HL-60 (cell line): ENCODE measurements at regions not wholly inside any gene's neighbourhood (a gene's known extent, or its start where the extent isn't known, plus 50 kb on each side); places are given as distances from the start of the nearest gene placed in this dataset.

ENCODE experiments used
- DNase-seq, 2 experiments: peaks; one replicate each; pipeline ENCODE4 v3.0.0-alpha.2; 2010 to 2020; ENCODE audit warnings: low read depth in 1 of 2, low spot score in 1 of 2
- H3K27ac ChIP-seq: fragments of 250-450 bp; sonication (Bioruptor Pico); replicated peaks from 2 replicates; pipeline ENCODE4 v1.5.1; 2020; ENCODE audit warnings: mild to moderate bottlenecking, moderate library complexity
- H3K27me3 ChIP-seq: fragments of 250-450 bp; sonication (Bioruptor Pico); 2 replicates; pipeline ENCODE4 v1.5.1; 2021; ENCODE audit warnings: mild to moderate bottlenecking, moderate library complexity; ENCODE audit not compliant: insufficient read depth, poor library complexity, severe bottlenecking
- H3K4me3 ChIP-seq: replicated peaks from 2 replicates; pipeline ENCODE4 v1.5.1; 2011; ENCODE audit warnings: mild to moderate bottlenecking, control low read depth, low read length; ENCODE audit not compliant: insufficient read depth
- CTCF ChIP-seq: IDR thresholded peaks from one replicate; pipeline ENCODE4 v1.5.1; 2011; ENCODE audit warnings: low read length, control low read depth, inconsistent platforms; ENCODE audit not compliant: insufficient read depth
- GABPA ChIP-seq: IDR thresholded peaks from 2 replicates; pipeline ENCODE4 v1.6.1; 2012; ENCODE audit warnings: low read depth
- POLR2AphosphoS5 ChIP-seq: IDR thresholded peaks from 2 replicates; pipeline ENCODE4 v1.6.1; 2012; ENCODE audit warnings: low read depth
- SPI1 ChIP-seq: IDR thresholded peaks from 2 replicates; pipeline ENCODE4 v1.6.1; 2012; ENCODE audit warnings: low read depth, mild to moderate bottlenecking, borderline replicate concordance
- TF ChIP-seq, protein P1 (sequence below): IDR thresholded peaks from 2 replicates; pipeline ENCODE4 v1.6.1; 2012; ENCODE audit warnings: low read depth; ENCODE audit not compliant: insufficient replicate concordance

GRCh38 chr1:219031809-219032208 is 141.9 kb upstream of the LYPLAL1 start:
- TF ChIP-seq CTCF (no peak), GABPA (no peak), POLR2AphosphoS5 (no peak), SPI1 (no peak)
- TF ChIP-seq, protein P1, sequence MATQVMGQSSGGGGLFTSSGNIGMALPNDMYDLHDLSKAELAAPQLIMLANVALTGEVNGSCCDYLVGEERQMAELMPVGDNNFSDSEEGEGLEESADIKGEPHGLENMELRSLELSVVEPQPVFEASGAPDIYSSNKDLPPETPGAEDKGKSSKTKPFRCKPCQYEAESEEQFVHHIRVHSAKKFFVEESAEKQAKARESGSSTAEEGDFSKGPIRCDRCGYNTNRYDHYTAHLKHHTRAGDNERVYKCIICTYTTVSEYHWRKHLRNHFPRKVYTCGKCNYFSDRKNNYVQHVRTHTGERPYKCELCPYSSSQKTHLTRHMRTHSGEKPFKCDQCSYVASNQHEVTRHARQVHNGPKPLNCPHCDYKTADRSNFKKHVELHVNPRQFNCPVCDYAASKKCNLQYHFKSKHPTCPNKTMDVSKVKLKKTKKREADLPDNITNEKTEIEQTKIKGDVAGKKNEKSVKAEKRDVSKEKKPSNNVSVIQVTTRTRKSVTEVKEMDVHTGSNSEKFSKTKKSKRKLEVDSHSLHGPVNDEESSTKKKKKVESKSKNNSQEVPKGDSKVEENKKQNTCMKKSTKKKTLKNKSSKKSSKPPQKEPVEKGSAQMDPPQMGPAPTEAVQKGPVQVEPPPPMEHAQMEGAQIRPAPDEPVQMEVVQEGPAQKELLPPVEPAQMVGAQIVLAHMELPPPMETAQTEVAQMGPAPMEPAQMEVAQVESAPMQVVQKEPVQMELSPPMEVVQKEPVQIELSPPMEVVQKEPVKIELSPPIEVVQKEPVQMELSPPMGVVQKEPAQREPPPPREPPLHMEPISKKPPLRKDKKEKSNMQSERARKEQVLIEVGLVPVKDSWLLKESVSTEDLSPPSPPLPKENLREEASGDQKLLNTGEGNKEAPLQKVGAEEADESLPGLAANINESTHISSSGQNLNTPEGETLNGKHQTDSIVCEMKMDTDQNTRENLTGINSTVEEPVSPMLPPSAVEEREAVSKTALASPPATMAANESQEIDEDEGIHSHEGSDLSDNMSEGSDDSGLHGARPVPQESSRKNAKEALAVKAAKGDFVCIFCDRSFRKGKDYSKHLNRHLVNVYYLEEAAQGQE, result no peak
- no peaks in the 10 kb centered on the region for H3K27me3 ChIP-seq
- H3K4me3 ChIP-seq, result no peak overlapping the region
- no peak for DNase-seq
- H3K27ac ChIP-seq, result no peak overlapping the region

DNA sequence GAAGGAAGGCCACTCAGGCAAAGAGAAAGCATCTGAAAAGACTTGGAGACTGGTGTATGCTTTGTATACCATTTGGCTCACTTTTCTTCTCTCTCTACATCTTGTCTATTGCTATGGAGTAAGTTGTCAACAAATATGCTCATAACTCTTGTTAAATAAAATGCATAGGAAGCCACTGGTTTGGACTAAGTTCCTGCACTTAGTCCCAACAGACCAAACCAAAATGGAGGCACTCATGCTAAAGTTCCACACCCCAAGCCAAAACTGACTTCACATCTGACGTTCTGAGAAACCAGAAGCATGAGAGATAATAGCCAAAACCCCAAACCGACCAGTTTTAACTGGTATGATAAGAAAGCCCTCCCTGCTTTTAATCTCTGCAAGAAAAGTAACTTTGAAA is 135.3 kb upstream of the LYPLAL1 start:
- H3K27me3 ChIP-seq, result no peaks in the 10 kb centered on the region
- H3K27ac ChIP-seq, result no peak overlapping the region
- no peak for TF ChIP-seq CTCF
- no peak for TF ChIP-seq POLR2AphosphoS5
- no peak for TF ChIP-seq GABPA
- TF ChIP-seq, protein P1, result no peak
- no peak for TF ChIP-seq SPI1
- H3K4me3 ChIP-seq, result no peak overlapping the region
- DNase-seq, result no peak

DNA sequence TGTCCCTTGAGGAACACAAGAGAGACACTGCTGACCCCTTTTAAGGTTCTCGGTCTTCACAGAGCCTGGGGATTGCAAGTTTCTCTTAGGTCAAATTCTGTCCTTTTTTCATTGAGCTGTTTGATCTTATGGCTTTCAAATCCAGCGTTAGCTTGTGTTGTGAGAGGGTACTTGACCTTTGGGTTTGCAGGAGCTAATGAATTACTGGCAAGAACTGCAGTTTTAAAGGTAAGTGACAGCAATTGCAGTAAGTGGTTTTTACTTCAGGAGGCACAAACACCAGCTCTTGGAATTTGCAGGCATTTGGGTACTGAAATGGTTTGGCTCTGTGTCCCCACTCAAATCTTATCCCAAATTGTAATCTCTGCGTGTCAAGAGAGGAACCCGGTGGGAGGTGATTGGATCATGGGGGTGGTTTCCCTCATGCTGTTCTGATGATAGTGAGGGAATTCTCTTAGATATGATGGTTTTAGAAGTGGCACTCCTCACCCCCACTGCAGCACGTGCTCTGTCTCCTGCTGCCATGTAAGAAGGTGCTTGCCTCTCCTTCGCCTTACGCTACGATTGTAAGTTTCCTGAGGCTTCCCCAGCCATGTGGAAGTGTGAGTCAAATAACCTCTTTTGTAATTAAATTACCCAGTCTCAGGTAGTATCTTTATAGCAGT is 134.5 kb upstream of the LYPLAL1 start:
- TF ChIP-seq SPI1, result no peak
- TF ChIP-seq CTCF, result no peak
- no peak for TF ChIP-seq POLR2AphosphoS5
- TF ChIP-seq, protein P1, result no peak
- TF ChIP-seq GABPA, result no peak
- no peak overlapping the region for H3K27ac ChIP-seq
- H3K4me3 ChIP-seq, result no peak overlapping the region
- no peaks in the 10 kb centered on the region for H3K27me3 ChIP-seq
- no peak for DNase-seq
